ENCODE measurements at regions not wholly inside any gene's neighbourhood (a gene's known extent, or its start where the extent isn't known, plus 50 kb on each side); places are given as distances from the start of the nearest gene placed in this dataset.

- H3K4me2 ChIP-seq (ENCODE audit: low read length) = no peak overlapping the region
- intact Hi-C loops (cut with micrococcal nuclease; ENCODE audit: unreplicated experiment) = no loop called here
- no peak overlapping the region for H2AFZ ChIP-seq (ENCODE audit: low read length)
- no peaks in the 10 kb centered on the region for H3K9me2 ChIP-seq (ENCODE audit: insufficient read depth, low read length)
- ChIA-PET CTCF (ENCODE audit: unreplicated experiment) (no interaction called here), POLR2A (no interaction called here)
- BruUV-seq (replicated peaks) = no TSS peak
- H3K79me2 ChIP-seq (ENCODE audit: insufficient read depth, low read depth, low read length) = no peaks in the 10 kb centered on the region
- no peak for DNase-seq (ENCODE audit: low spot score)
- no peak overlapping the region for H3K4me3 ChIP-seq (ENCODE audit: low read depth, low read length, poor library complexity, severe bottlenecking)
- H4K20me1 ChIP-seq (ENCODE audit: insufficient read depth, low read length) = no peaks in the 10 kb centered on the region
- no peaks in the 10 kb centered on the region for H3K4me1 ChIP-seq (ENCODE audit: insufficient read depth, low read length, poor library complexity, severe bottlenecking)
- peaks cover 5% of the 10 kb centered on the region; the same call in 1 of the 2 replicates for H3K9me3 ChIP-seq (ENCODE audit: low read length)
- TF ChIP-seq, protein P1, sequence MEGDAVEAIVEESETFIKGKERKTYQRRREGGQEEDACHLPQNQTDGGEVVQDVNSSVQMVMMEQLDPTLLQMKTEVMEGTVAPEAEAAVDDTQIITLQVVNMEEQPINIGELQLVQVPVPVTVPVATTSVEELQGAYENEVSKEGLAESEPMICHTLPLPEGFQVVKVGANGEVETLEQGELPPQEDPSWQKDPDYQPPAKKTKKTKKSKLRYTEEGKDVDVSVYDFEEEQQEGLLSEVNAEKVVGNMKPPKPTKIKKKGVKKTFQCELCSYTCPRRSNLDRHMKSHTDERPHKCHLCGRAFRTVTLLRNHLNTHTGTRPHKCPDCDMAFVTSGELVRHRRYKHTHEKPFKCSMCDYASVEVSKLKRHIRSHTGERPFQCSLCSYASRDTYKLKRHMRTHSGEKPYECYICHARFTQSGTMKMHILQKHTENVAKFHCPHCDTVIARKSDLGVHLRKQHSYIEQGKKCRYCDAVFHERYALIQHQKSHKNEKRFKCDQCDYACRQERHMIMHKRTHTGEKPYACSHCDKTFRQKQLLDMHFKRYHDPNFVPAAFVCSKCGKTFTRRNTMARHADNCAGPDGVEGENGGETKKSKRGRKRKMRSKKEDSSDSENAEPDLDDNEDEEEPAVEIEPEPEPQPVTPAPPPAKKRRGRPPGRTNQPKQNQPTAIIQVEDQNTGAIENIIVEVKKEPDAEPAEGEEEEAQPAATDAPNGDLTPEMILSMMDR (conservative IDR thresholded peaks at IDR 0.05; ENCODE audit: low read length) = no peak
- no peak for TF ChIP-seq EZH2phosphoT487 (IDR thresholded peaks at IDR 0.05; ENCODE audit: borderline replicate concordance, low read depth, low read length)
- H3K27ac ChIP-seq (ENCODE audit: low read depth, low read length, poor library complexity, severe bottlenecking) = no peak overlapping the region
- H3K36me3 ChIP-seq (ENCODE audit: insufficient read depth, low read length) = no peaks in the 10 kb centered on the region; the same call in 1 of the 2 replicates
Measured at GRCh38 chr10:56679578-56679977, 318.5 kb upstream of the ZWINT start.

GRCh38 chr10:56662765-56663447 lies 301.8 kb upstream of the ZWINT start:
- no peak for TF ChIP-seq EZH2phosphoT487 (IDR thresholded peaks at IDR 0.05; ENCODE audit: borderline replicate concordance, low read depth, low read length)
- TF ChIP-seq, protein P1 (conservative IDR thresholded peaks at IDR 0.05; ENCODE audit: low read length) = no peak
- no TSS peak for BruUV-seq (replicated peaks)
- Histone ChIP-seq H3K4me1 (ENCODE audit: insufficient read depth, low read length, poor library complexity, severe bottlenecking) (peaks cover 19% of the 10 kb centered on the region), H3K4me3 (ENCODE audit: low read depth, low read length, poor library complexity, severe bottlenecking) (peak overlapping the region; percentile 26), H3K27ac (ENCODE audit: low read depth, low read length, poor library complexity, severe bottlenecking) (peak overlapping the region; percentile 29), H3K36me3 (ENCODE audit: insufficient read depth, low read length) (no peaks in the 10 kb centered on the region), H3K9me2 (ENCODE audit: insufficient read depth, low read length) (0 out of 2 replicates have a peak, but pooled peaks cover 3% of the 10 kb centered on the region), H2AFZ (ENCODE audit: low read length) (peak overlapping the region; percentile 97), H4K20me1 (ENCODE audit: insufficient read depth, low read length) (no peaks in the 10 kb centered on the region), H3K79me2 (ENCODE audit: insufficient read depth, low read depth, low read length) (no peaks in the 10 kb centered on the region), H3K9me3 (ENCODE audit: low read length) (peaks cover 4% of the 10 kb centered on the region; the same call in 1 of the 2 replicates), H3K4me2 (ENCODE audit: low read length) (peak overlapping the region; percentile 67)
- peak; percentile 41 for DNase-seq (ENCODE audit: low spot score)
- ChIA-PET POLR2A (interaction anchor here (0.8 to 1.4 kb wide), 4 partner anchors 10 to 38 kb away, joined by 3 to 5 read pairs (median 4); no protein-coding TSS in a partner anchor), CTCF (ENCODE audit: unreplicated experiment) (no interaction called here)
- intact Hi-C loops (cut with micrococcal nuclease; ENCODE audit: unreplicated experiment) = no loop called here

DNA sequence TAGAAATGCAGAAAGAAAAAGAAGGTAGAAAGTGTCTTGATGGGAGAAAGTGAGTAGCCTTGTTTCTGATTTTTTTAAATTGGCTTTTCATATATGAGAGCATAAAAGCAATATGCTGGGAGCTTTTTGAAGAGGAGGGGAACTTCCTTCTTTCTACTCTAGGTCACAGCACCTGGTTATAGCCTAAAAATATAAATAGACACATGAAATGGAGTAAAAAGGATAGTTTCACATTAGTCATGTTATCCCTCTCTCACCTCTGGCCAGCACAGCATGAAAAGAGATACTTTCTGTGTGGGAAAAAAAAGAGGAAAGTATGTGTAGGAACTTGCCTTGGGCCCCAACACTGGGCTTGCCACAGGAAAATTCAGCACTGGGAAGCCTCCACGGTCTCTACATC lies 292.2 kb upstream of the ZWINT start:
- ChIA-PET CTCF (ENCODE audit: unreplicated experiment) (no interaction called here), POLR2A (interaction anchor here (0.6 to 1.2 kb wide), 2 partner anchors 10 to 17 kb away, joined by 3 read pairs; no protein-coding TSS in a partner anchor)

More for the DNA sequence above, 292.2 kb upstream of the ZWINT start:
- peak; percentile 46 for DNase-seq (ENCODE audit: low spot score)
- intact Hi-C loops (cut with micrococcal nuclease; ENCODE audit: unreplicated experiment) = no loop called here
- H3K9me3 ChIP-seq (ENCODE audit: low read length) = peaks cover 35% of the 10 kb centered on the region
- no peaks in the 10 kb centered on the region for H3K9me2 ChIP-seq (ENCODE audit: insufficient read depth, low read length)
- BruUV-seq (replicated peaks) = no TSS peak
- no peak for TF ChIP-seq EZH2phosphoT487 (IDR thresholded peaks at IDR 0.05; ENCODE audit: borderline replicate concordance, low read depth, low read length)
- TF ChIP-seq, protein P1 (conservative IDR thresholded peaks at IDR 0.05; ENCODE audit: low read length) = no peak
- H2AFZ ChIP-seq (ENCODE audit: low read length) = peak overlapping the region; percentile 25; the same call in 1 of the 2 replicates
- no peaks in the 10 kb centered on the region for H4K20me1 ChIP-seq (ENCODE audit: insufficient read depth, low read length)
- peaks cover 8% of the 10 kb centered on the region; the same call in 1 of the 2 replicates for H3K36me3 ChIP-seq (ENCODE audit: insufficient read depth, low read length)
- H3K4me1 ChIP-seq (ENCODE audit: insufficient read depth, low read length, poor library complexity, severe bottlenecking) = peaks cover 11% of the 10 kb centered on the region
- H3K27ac ChIP-seq (ENCODE audit: low read depth, low read length, poor library complexity, severe bottlenecking) = peak overlapping the region; percentile 7
- H3K4me3 ChIP-seq (ENCODE audit: low read depth, low read length, poor library complexity, severe bottlenecking) = peak overlapping the region; percentile 21
- H3K79me2 ChIP-seq (ENCODE audit: insufficient read depth, low read depth, low read length) = no peaks in the 10 kb centered on the region
- H3K4me2 ChIP-seq (ENCODE audit: low read length) = peak overlapping the region; percentile 19
